IMR-90 (cell line): ENCODE measurements at regions not wholly inside any gene's neighbourhood (a gene's known extent, or its start where the extent isn't known, plus 50 kb on each side); places are given as distances from the start of the nearest gene placed in this dataset.

ENCODE experiments used
- ATAC-seq: fragments of 200-7000 bp; cut with Tn5 transposase; 2 replicates; pipeline ENCODE4 v1.9.1; 2020; ENCODE audit warnings: low read depth, mild to moderate bottlenecking, moderate library complexity
- BruUV-seq: library from RNA; stranded (reverse); fragments of 400-500 nt; replicated peaks from 2 replicates; lab custom pipeline; 2021; lab: Mats Ljungman, UMichigan
- CTCF ChIA-PET: fragments of 300-600 bp; formaldehyde crosslinking; extraction: SDS; loops from one replicate; lab custom pipeline; 2021; ENCODE audit warnings: antibody characterized with exemption; lab: Yijun Ruan, JAX
- POLR2A ChIA-PET: fragments of 300-600 bp; sonication (Branson Sonifier 250); formaldehyde crosslinking; loops from one replicate; lab custom pipeline; 2022; ENCODE audit warnings: antibody characterized with exemption; ENCODE audit not compliant: unreplicated experiment; lab: Charles Lee
- DNase-seq: peaks from one replicate; pipeline ENCODE4 v3.0.0; 2013
- H2AFZ ChIP-seq: replicated peaks from 2 replicates; pipeline ENCODE3; 2013; ENCODE audit warnings: low read length, mild to moderate bottlenecking; ENCODE audit not compliant: poor library complexity
- H2AK5ac ChIP-seq: 2 replicates; pipeline ENCODE4 v1.6.1; 2013; ENCODE audit warnings: low read depth, low read length, inconsistent platforms
- H2AK9ac ChIP-seq: replicated peaks from 2 replicates; pipeline ENCODE3; 2013; ENCODE audit warnings: mild to moderate bottlenecking, low read depth, low read length, moderate library complexity; ENCODE audit not compliant: poor library complexity
- H2BK120ac ChIP-seq: 2 replicates; pipeline ENCODE4 v1.6.1; 2013; ENCODE audit warnings: low read depth, low read length, inconsistent platforms
- H2BK15ac ChIP-seq: 3 replicates; pipeline ENCODE4 v1.6.1; 2013; ENCODE audit warnings: low read depth, low read length, inconsistent platforms
- H2BK20ac ChIP-seq: 2 replicates; pipeline ENCODE4 v1.6.1; 2013; ENCODE audit warnings: low read depth, mild to moderate bottlenecking, inconsistent platforms, low read length, moderate library complexity
- H2BK5ac ChIP-seq: 2 replicates; pipeline ENCODE4 v1.6.1; 2013; ENCODE audit warnings: mild to moderate bottlenecking, low read depth, low read length, inconsistent platforms; ENCODE audit not compliant: poor library complexity, severe bottlenecking
- H3K14ac ChIP-seq: replicated peaks from 2 replicates; pipeline ENCODE4 v1.6.1; 2013; ENCODE audit warnings: low read depth, low read length, inconsistent platforms
- H3K18ac ChIP-seq: 2 replicates; pipeline ENCODE4 v1.6.1; 2013; ENCODE audit warnings: low read depth, low read length, control low read depth
- H3K23ac ChIP-seq: 2 replicates; pipeline ENCODE4 v1.6.1; 2013; ENCODE audit warnings: low read depth, low read length, inconsistent platforms
- H3K27ac ChIP-seq: 2 replicates; pipeline ENCODE4 v1.5.1; 2013; ENCODE audit warnings: mild to moderate bottlenecking, control low read depth, low read length; ENCODE audit not compliant: insufficient read depth
- H3K27me3 ChIP-seq: 2 replicates; pipeline ENCODE4 v1.6.1; 2013; ENCODE audit warnings: low read length; ENCODE audit not compliant: control insufficient read depth, insufficient read depth
- H3K36me3 ChIP-seq: 2 replicates; pipeline ENCODE4 v1.6.1; 2013; ENCODE audit warnings: low read length, mixed read lengths; ENCODE audit not compliant: control insufficient read depth, insufficient read depth
- H3K4ac ChIP-seq: 2 replicates; pipeline ENCODE4 v1.6.1; 2013; ENCODE audit warnings: low read depth, low read length, inconsistent platforms
- H3K4me1 ChIP-seq: 2 replicates; pipeline ENCODE4 v1.6.1; 2013; ENCODE audit warnings: low read length, mixed read lengths; ENCODE audit not compliant: control insufficient read depth, insufficient read depth
- H3K4me2 ChIP-seq: 2 replicates; pipeline ENCODE4 v1.6.1; 2013; ENCODE audit warnings: low read depth, mild to moderate bottlenecking, control low read depth, low read length, moderate library complexity
- H3K4me3 ChIP-seq: 2 replicates; pipeline ENCODE4 v1.5.1; 2013; ENCODE audit warnings: low read depth, mild to moderate bottlenecking, control low read depth, low read length, moderate library complexity; ENCODE audit not compliant: insufficient read depth
- H3K56ac ChIP-seq: 2 replicates; pipeline ENCODE4 v1.6.1; 2013; ENCODE audit warnings: low read length, inconsistent platforms; ENCODE audit not compliant: insufficient read depth; ENCODE audit errors: extremely low read depth
- H3K79me1 ChIP-seq, 2 experiments: 2 replicates each; pipeline ENCODE4 v1.6.1; 2013; ENCODE audit warnings: low read length in 2 of 2, inconsistent platforms in 1 of 2, low read depth in 1 of 2
- H3K9ac ChIP-seq: 2 replicates; pipeline ENCODE4 v1.6.1; 2013; ENCODE audit warnings: low read depth, low read length, control low read depth
- H3K9me1 ChIP-seq: 2 replicates; pipeline ENCODE4 v1.6.1; 2013; ENCODE audit warnings: low read length, inconsistent platforms; ENCODE audit not compliant: insufficient read depth
- H3K9me3 ChIP-seq: 2 replicates; pipeline ENCODE4 v1.6.1; 2013; ENCODE audit warnings: low read length; ENCODE audit not compliant: control insufficient read depth, insufficient read depth
- H4K20me1 ChIP-seq: 2 replicates; pipeline ENCODE4 v1.6.1; 2013; ENCODE audit warnings: low read length, inconsistent platforms; ENCODE audit not compliant: insufficient read depth
- H4K5ac ChIP-seq: 2 replicates; pipeline ENCODE4 v1.6.1; 2013; ENCODE audit warnings: mild to moderate bottlenecking, low read depth, low read length, control low read depth
- H4K8ac ChIP-seq, 2 experiments: 2 replicates each; pipeline ENCODE4 v1.6.1; 2013; ENCODE audit warnings: low read depth in 2 of 2, low read length in 2 of 2, control low read depth in 1 of 2, inconsistent platforms in 1 of 2
- H4K91ac ChIP-seq: 2 replicates; pipeline ENCODE4 v1.6.1; 2013; ENCODE audit warnings: low read depth, low read length, inconsistent platforms; ENCODE audit not compliant: insufficient read depth
- BHLHE40 ChIP-seq: fragments of 150-350 bp; IDR thresholded peaks from 2 replicates; pipeline ENCODE4 v1.6.1; 2016; ENCODE audit warnings: mild to moderate bottlenecking, low read depth, low read length
- CHD1 ChIP-seq: IDR thresholded peaks from 2 replicates; pipeline ENCODE4 v1.6.1; 2012; ENCODE audit warnings: low read depth, low read length, improper control_type of control experiment
- ELK1 ChIP-seq: fragments of 150-350 bp; IDR thresholded peaks from 2 replicates; pipeline ENCODE4 v1.6.1; 2016; ENCODE audit warnings: low read depth, mild to moderate bottlenecking, low read length, moderate library complexity, borderline replicate concordance
- MAFK ChIP-seq: IDR thresholded peaks from 2 replicates; pipeline ENCODE4 v1.6.1; 2012; ENCODE audit warnings: low read depth, low read length, improper control_type of control experiment
- MXI1 ChIP-seq: IDR thresholded peaks from 2 replicates; pipeline ENCODE4 v1.6.1; 2012; ENCODE audit warnings: low read depth, mild to moderate bottlenecking, low read length, moderate library complexity, borderline replicate concordance
- POLR2A ChIP-seq: IDR thresholded peaks from 2 replicates; pipeline ENCODE4 v1.6.1; 2012; ENCODE audit warnings: mild to moderate bottlenecking, low read depth, low read length
- RAD21 ChIP-seq: IDR thresholded peaks from 2 replicates; pipeline ENCODE4 v1.6.1; 2012; ENCODE audit warnings: low read length, improper control_type of control experiment
- RFX5 ChIP-seq: IDR thresholded peaks from 2 replicates; pipeline ENCODE4 v1.8.0; 2012; ENCODE audit warnings: low read depth, mild to moderate bottlenecking, low read length, moderate library complexity
- SMC3 ChIP-seq: fragments of 150-350 bp; IDR thresholded peaks from 2 replicates; pipeline ENCODE4 v1.6.1; 2016; ENCODE audit warnings: low read depth, mild to moderate bottlenecking, antibody characterized with exemption, low read length, moderate library complexity
- USF2 ChIP-seq: fragments of 150-350 bp; IDR thresholded peaks from 2 replicates; pipeline ENCODE4 v1.6.1; 2017; ENCODE audit warnings: mild to moderate bottlenecking, antibody characterized with exemption, low read length, low read depth
- WGBS, 2 experiments: methylation state at CpG; one replicate each; pipeline versions ENCODE4 v1.1.5 to v1.1.7; 2013; ENCODE audit warnings: missing lambda C conversion rate in 2 of 2; ENCODE audit not compliant: insufficient read length in 1 of 2; ENCODE audit errors: extremely low coverage in 2 of 2; 5-methylcytosine and 5-hydroxymethylcytosine counted together
- dilution Hi-C: fragments of 300-500 bp; cut with HindIII; formaldehyde crosslinking; loops from one replicate; pipeline ENCODE4 v1.14.3; 2018; ENCODE audit warnings: low sequenced_read_pairs; ENCODE audit not compliant: unreplicated experiment
- in situ Hi-C: fragments of 300-500 bp; cut with MboI; formaldehyde crosslinking; loops from 3 replicates; pipeline ENCODE4 v1.14.3; 2019; ENCODE audit warnings: low sequenced_read_pairs, inconsistent platforms, mixed read lengths
- intact Hi-C: fragments of 100-400 bp; cut with micrococcal nuclease; formaldehyde crosslinking; loops from 2 replicates; pipeline ENCODE4 v1.10.0; 2022

GRCh38 chr7:112908086-112908485, 117.9 kb upstream of the TMEM168 start:
- BruUV-seq = no TSS peak
- DNase-seq (no peak), ATAC-seq (no peak)
- in situ Hi-C loops = no loop called here
- H3K27ac ChIP-seq = no peak overlapping the region
- H3K4me3 ChIP-seq = no peak overlapping the region
- no peak overlapping the region for H3K4me2 ChIP-seq
- ChIA-PET POLR2A (no interaction called here), CTCF (no interaction called here)
- intact Hi-C loops = no loop called here
- peaks cover 10 to 13% of the 10 kb centered on the region in 2 experiments; a peak in 3 of 4 replicates for H3K79me1 ChIP-seq
- no peak overlapping the region for H2AK5ac ChIP-seq
- H4K8ac ChIP-seq = no peak overlapping the region
- H3K9me1 ChIP-seq = no peaks in the 10 kb centered on the region
- no peak overlapping the region for H2BK15ac ChIP-seq
- no peak overlapping the region for H3K18ac ChIP-seq
- WGBS, 2 experiments = 86% methylated on average over 1 of the region's 2 CpGs; no CpG with 5 or more reads in 1 of the 2 experiments
- H2BK5ac ChIP-seq = no peak overlapping the region
- no peaks in the 10 kb centered on the region for H3K4me1 ChIP-seq
- H4K91ac ChIP-seq = no peak overlapping the region
- H3K27me3 ChIP-seq = no peaks in the 10 kb centered on the region
- dilution Hi-C loops = no loop called here
- TF ChIP-seq POLR2A (no peak), SMC3 (no peak), USF2 (no peak), MXI1 (no peak), CHD1 (no peak), BHLHE40 (no peak), RAD21 (no peak), ELK1 (no peak), RFX5 (no peak), MAFK (no peak)
- peaks cover 3% of the 10 kb centered on the region for H3K36me3 ChIP-seq
- H3K56ac ChIP-seq = no peak overlapping the region
- H3K9me3 ChIP-seq = no peaks in the 10 kb centered on the region; the same call in 1 of the 2 replicates
- no peak overlapping the region for H3K4ac ChIP-seq
- H4K5ac ChIP-seq = no peak overlapping the region
- no peak overlapping the region for H3K9ac ChIP-seq
- no peak overlapping the region for H3K23ac ChIP-seq
- no peak overlapping the region for H2AFZ ChIP-seq
- H3K14ac ChIP-seq = no peak overlapping the region
- H2BK120ac ChIP-seq = no peak overlapping the region
- no peaks in the 10 kb centered on the region for H4K20me1 ChIP-seq
- no peak overlapping the region for H2AK9ac ChIP-seq
- no peak overlapping the region for H2BK20ac ChIP-seq
